Right ventricle myocardium superior (tissue), 1 donor: ENCODE measurements at regions not wholly inside any gene's neighbourhood (a gene's known extent, or its start where the extent isn't known, plus 50 kb on each side); places are given as distances from the start of the nearest gene placed in this dataset.

ENCODE experiments used
- ATAC-seq: fragments of 200-7000 bp; cut with Tn5 transposase; one replicate; pipeline ENCODE4 v1.9.1; 2020; ENCODE audit warnings: mild to moderate bottlenecking; ENCODE audit not compliant: poor library complexity
- DNase-seq: peaks from one replicate; pipeline ENCODE4 v3.0.0-alpha.2; 2020
- intact Hi-C: fragments of 100-400 bp; cut with DNase I; formaldehyde crosslinking; loops from one replicate; pipeline ENCODE4 v1.11.2; 2022
- donor health status: DM: no; HTN: yes; CAD: no; lungs with severe emphysema.

GRCh38 chr20:62572980-62573379 is 69.3 kb upstream of the SLCO4A1 start:
- ATAC-seq (no peak), DNase-seq (no peak)
- intact Hi-C loops, result no loop called here

- no peak for DNase-seq
- no peak for ATAC-seq
- intact Hi-C loops, result no loop called here
These were observed 68.5 kb upstream of the SLCO4A1 start for GRCh38 chr20:62573817-62574216.

GRCh38 chr20:62574230-62574993 is 67.9 kb upstream of the SLCO4A1 start:
- intact Hi-C loops, result no loop called here
- ATAC-seq (no peak), DNase-seq (no peak)

- DNase-seq (no peak), ATAC-seq (no peak)
- intact Hi-C loops, result no loop called here
These were observed 66.2 kb upstream of the SLCO4A1 start for GRCh38 chr20:62575976-62576722.

GRCh38 chr20:62576815-62577489 is 65.4 kb upstream of the SLCO4A1 start:
- intact Hi-C loops, result no loop called here
- DNase-seq (no peak), ATAC-seq (peak; percentile 21)

- DNase-seq (no peak), ATAC-seq (peak; percentile 29)
- intact Hi-C loops, result no loop called here
These were observed 64.8 kb upstream of the SLCO4A1 start for GRCh38 chr20:62577490-62577836.

GRCh38 chr20:62578294-62578897 is 63.9 kb upstream of the SLCO4A1 start:
- DNase-seq (no peak), ATAC-seq (no peak)
- intact Hi-C loops, result no loop called here

GRCh38 chr20:62580052-62580451 is 62.3 kb upstream of the SLCO4A1 start:
- ATAC-seq (no peak), DNase-seq (no peak)
- intact Hi-C loops, result no loop called here

GRCh38 chr20:62580733-62581132 is 61.6 kb upstream of the SLCO4A1 start:
- no peak for ATAC-seq
- no peak for DNase-seq
- intact Hi-C loops, result no loop called here

GRCh38 chr20:62581308-62581707 is 61.0 kb upstream of the SLCO4A1 start:
- DNase-seq, result no peak
- intact Hi-C loops, result no loop called here
- no peak for ATAC-seq

GRCh38 chr20:62581806-62582205 is 60.5 kb upstream of the SLCO4A1 start:
- DNase-seq, result no peak
- ATAC-seq, result no peak
- intact Hi-C loops, result no loop called here

GRCh38 chr20:62583424-62583920 is 58.8 kb upstream of the SLCO4A1 start:
- no peak for DNase-seq
- intact Hi-C loops, result no loop called here
- ATAC-seq, result no peak

- DNase-seq (no peak), ATAC-seq (no peak)
- intact Hi-C loops, result no loop called here
These were observed 57.4 kb upstream of the SLCO4A1 start for GRCh38 chr20:62584671-62585460.

- DNase-seq (no peak), ATAC-seq (no peak)
- intact Hi-C loops, result no loop called here
These were observed 56.8 kb upstream of the SLCO4A1 start for GRCh38 chr20:62585461-62585970.

GRCh38 chr20:62586799-62587198 is 55.5 kb upstream of the SLCO4A1 start:
- intact Hi-C loops, result no loop called here
- DNase-seq (no peak), ATAC-seq (no peak)

GRCh38 chr20:62587757-62588402 is 54.4 kb upstream of the SLCO4A1 start:
- intact Hi-C loops, result no loop called here
- ATAC-seq, result no peak
- DNase-seq, result no peak

GRCh38 chr20:62588458-62589149 is 53.7 kb upstream of the SLCO4A1 start:
- intact Hi-C loops, result no loop called here
- DNase-seq (peak; percentile 30), ATAC-seq (no peak)
